Neuron (in vitro differentiated cells): ENCODE measurements at regions not wholly inside any gene's neighbourhood (a gene's known extent, or its start where the extent isn't known, plus 50 kb on each side); places are given as distances from the start of the nearest gene placed in this dataset.

ENCODE experiments used
- H2AFZ ChIP-seq: one replicate; pipeline ENCODE4 v1.6.1; 2013; ENCODE audit warnings: low read depth, mild to moderate bottlenecking, inconsistent platforms, low read length, moderate library complexity
- H3K27me3 ChIP-seq: one replicate; pipeline ENCODE4 v1.6.1; 2013; ENCODE audit warnings: low read length; ENCODE audit not compliant: insufficient read depth
- H3K36me3 ChIP-seq: one replicate; pipeline ENCODE4 v1.6.1; 2013; ENCODE audit warnings: low read length; ENCODE audit not compliant: insufficient read depth
- H3K4me1 ChIP-seq: one replicate; pipeline ENCODE4 v1.6.1; 2013; ENCODE audit warnings: low read length; ENCODE audit not compliant: insufficient read depth
- H3K4me3 ChIP-seq: 2 replicates; pipeline ENCODE4 v1.5.1; 2013; ENCODE audit warnings: mild to moderate bottlenecking, low read length, moderate library complexity
- H3K9me3 ChIP-seq: one replicate; pipeline ENCODE4 v1.6.1; 2013; ENCODE audit warnings: low read length

- no peaks in the 10 kb centered on the region for H3K9me3 ChIP-seq
- no peak overlapping the region for H3K4me3 ChIP-seq
- H3K4me1 ChIP-seq, result no peaks in the 10 kb centered on the region
- no peaks in the 10 kb centered on the region for H3K36me3 ChIP-seq
- H3K27me3 ChIP-seq, result no peaks in the 10 kb centered on the region
- no peak overlapping the region for H2AFZ ChIP-seq
Measured at GRCh38 chr2:122421775-122422174, 666.3 kb downstream of the TSN start.

- Histone ChIP-seq H3K4me3 (no peak overlapping the region), H2AFZ (no peak overlapping the region), H3K36me3 (no peaks in the 10 kb centered on the region), H3K27me3 (no peaks in the 10 kb centered on the region), H3K4me1 (no peaks in the 10 kb centered on the region), H3K9me3 (no peaks in the 10 kb centered on the region)
Measured at GRCh38 chr2:122422384-122422991, 667.0 kb downstream of the TSN start.

GRCh38 chr2:122423934-122424333 is 668.5 kb downstream of the TSN start:
- H3K36me3 ChIP-seq, result no peaks in the 10 kb centered on the region
- no peak overlapping the region for H2AFZ ChIP-seq
- no peaks in the 10 kb centered on the region for H3K27me3 ChIP-seq
- no peak overlapping the region for H3K4me3 ChIP-seq
- no peaks in the 10 kb centered on the region for H3K4me1 ChIP-seq
- H3K9me3 ChIP-seq, result no peaks in the 10 kb centered on the region

- Histone ChIP-seq H3K27me3 (no peaks in the 10 kb centered on the region), H3K9me3 (no peaks in the 10 kb centered on the region), H2AFZ (no peak overlapping the region), H3K4me1 (no peaks in the 10 kb centered on the region), H3K4me3 (no peak overlapping the region), H3K36me3 (no peaks in the 10 kb centered on the region)
Measured at GRCh38 chr2:122433123-122433754, 677.8 kb downstream of the TSN start.

- H2AFZ ChIP-seq, result no peak overlapping the region
- H3K9me3 ChIP-seq, result no peaks in the 10 kb centered on the region
- no peaks in the 10 kb centered on the region for H3K36me3 ChIP-seq
- H3K27me3 ChIP-seq, result no peaks in the 10 kb centered on the region
- H3K4me1 ChIP-seq, result no peaks in the 10 kb centered on the region
- H3K4me3 ChIP-seq, result no peak overlapping the region
Measured at GRCh38 chr2:122445003-122445402, 689.6 kb downstream of the TSN start.

GRCh38 chr2:122446761-122447160 is 691.3 kb downstream of the TSN start:
- Histone ChIP-seq H3K4me1 (no peaks in the 10 kb centered on the region), H3K27me3 (no peaks in the 10 kb centered on the region), H3K36me3 (no peaks in the 10 kb centered on the region), H2AFZ (no peak overlapping the region), H3K9me3 (no peaks in the 10 kb centered on the region), H3K4me3 (no peak overlapping the region)

- H3K36me3 ChIP-seq, result no peaks in the 10 kb centered on the region
- H3K4me3 ChIP-seq, result no peak overlapping the region
- no peaks in the 10 kb centered on the region for H3K9me3 ChIP-seq
- H3K27me3 ChIP-seq, result no peaks in the 10 kb centered on the region
- H3K4me1 ChIP-seq, result no peaks in the 10 kb centered on the region
- H2AFZ ChIP-seq, result no peak overlapping the region
Measured at GRCh38 chr2:122447237-122447636, 691.8 kb downstream of the TSN start.

- no peak overlapping the region for H3K4me3 ChIP-seq
- no peaks in the 10 kb centered on the region for H3K36me3 ChIP-seq
- no peaks in the 10 kb centered on the region for H3K4me1 ChIP-seq
- H2AFZ ChIP-seq, result no peak overlapping the region
- H3K9me3 ChIP-seq, result no peaks in the 10 kb centered on the region
- H3K27me3 ChIP-seq, result no peaks in the 10 kb centered on the region
Measured at GRCh38 chr2:122451040-122451439, 695.6 kb downstream of the TSN start.

GRCh38 chr2:122451697-122452096 is 696.2 kb downstream of the TSN start:
- Histone ChIP-seq H2AFZ (no peak overlapping the region), H3K4me1 (no peaks in the 10 kb centered on the region), H3K36me3 (no peaks in the 10 kb centered on the region), H3K27me3 (no peaks in the 10 kb centered on the region), H3K9me3 (no peaks in the 10 kb centered on the region), H3K4me3 (no peak overlapping the region)

GRCh38 chr2:122469147-122469546 is 713.7 kb downstream of the TSN start:
- Histone ChIP-seq H3K9me3 (no peaks in the 10 kb centered on the region), H3K4me3 (no peak overlapping the region), H2AFZ (no peak overlapping the region), H3K4me1 (no peaks in the 10 kb centered on the region), H3K36me3 (no peaks in the 10 kb centered on the region), H3K27me3 (no peaks in the 10 kb centered on the region)

GRCh38 chr2:122471753-122472152 is 716.3 kb downstream of the TSN start:
- Histone ChIP-seq H3K36me3 (no peaks in the 10 kb centered on the region), H2AFZ (no peak overlapping the region), H3K4me3 (no peak overlapping the region), H3K9me3 (no peaks in the 10 kb centered on the region), H3K27me3 (no peaks in the 10 kb centered on the region), H3K4me1 (no peaks in the 10 kb centered on the region)

GRCh38 chr2:122478117-122478516 is 722.7 kb downstream of the TSN start:
- Histone ChIP-seq H3K9me3 (no peaks in the 10 kb centered on the region), H2AFZ (no peak overlapping the region), H3K4me1 (peaks cover 7% of the 10 kb centered on the region), H3K36me3 (no peaks in the 10 kb centered on the region), H3K27me3 (no peaks in the 10 kb centered on the region), H3K4me3 (no peak overlapping the region)

GRCh38 chr2:122478771-122479170 is 723.3 kb downstream of the TSN start:
- H2AFZ ChIP-seq, result no peak overlapping the region
- no peaks in the 10 kb centered on the region for H3K36me3 ChIP-seq
- H3K9me3 ChIP-seq, result no peaks in the 10 kb centered on the region
- H3K4me3 ChIP-seq, result no peak overlapping the region
- H3K27me3 ChIP-seq, result no peaks in the 10 kb centered on the region
- H3K4me1 ChIP-seq, result peaks cover 7% of the 10 kb centered on the region
